NOMO-1 treated with dmso at 0.1 percent for 144 hours (cell line): ENCODE measurements at regions not wholly inside any gene's neighbourhood (a gene's known extent, or its start where the extent isn't known, plus 50 kb on each side); places are given as distances from the start of the nearest gene placed in this dataset.

Source experiments
- DNase-seq: peaks from one replicate; lab custom pipeline; 2025; ENCODE audit not compliant: unreplicated experiment; lab: John Stamatoyannopoulos, UW

GRCh38 chr1:58890113-58890512 lies 106.3 kb upstream of the JUN start:
- no peak for DNase-seq

DNA sequence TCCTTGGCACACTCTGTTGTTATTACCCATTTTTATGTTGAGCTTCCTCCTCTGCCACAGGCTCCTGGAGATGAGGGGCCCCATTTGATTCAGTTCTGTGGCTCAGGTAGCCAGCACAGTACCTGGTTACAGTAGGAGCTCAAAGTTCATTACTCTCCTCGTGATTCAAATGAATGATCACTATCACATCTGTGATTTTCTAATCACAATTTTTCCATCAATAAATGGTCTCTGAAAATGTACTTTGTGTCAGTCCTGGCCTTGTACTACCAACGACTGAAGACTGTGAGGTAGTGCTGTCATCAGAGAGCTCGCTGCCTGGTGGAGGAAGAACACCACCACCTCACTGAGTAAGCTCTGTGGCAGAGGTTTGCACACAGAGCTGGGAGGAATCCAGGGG lies 106.8 kb upstream of the JUN start:
- DNase-seq = no peak

DNA sequence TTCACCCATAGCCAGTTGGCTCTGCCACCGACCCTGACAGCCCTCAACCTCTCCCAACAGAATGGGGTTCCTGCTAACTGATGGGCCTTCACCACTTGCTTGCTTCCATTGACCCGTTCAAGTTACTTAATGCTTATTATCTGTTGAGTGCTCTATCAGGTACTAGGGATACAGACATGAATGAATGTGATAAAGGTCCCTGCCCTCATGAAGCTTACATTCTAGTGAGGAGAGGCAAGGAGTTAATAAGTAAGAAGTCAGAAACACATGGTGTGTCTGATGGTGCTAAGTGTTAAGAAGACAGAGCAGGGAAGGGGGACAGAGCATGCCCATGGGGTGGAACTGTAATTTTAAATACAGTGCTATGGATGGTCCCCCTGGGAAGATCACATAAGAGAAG lies 107.5 kb upstream of the JUN start:
- no peak for DNase-seq

DNA sequence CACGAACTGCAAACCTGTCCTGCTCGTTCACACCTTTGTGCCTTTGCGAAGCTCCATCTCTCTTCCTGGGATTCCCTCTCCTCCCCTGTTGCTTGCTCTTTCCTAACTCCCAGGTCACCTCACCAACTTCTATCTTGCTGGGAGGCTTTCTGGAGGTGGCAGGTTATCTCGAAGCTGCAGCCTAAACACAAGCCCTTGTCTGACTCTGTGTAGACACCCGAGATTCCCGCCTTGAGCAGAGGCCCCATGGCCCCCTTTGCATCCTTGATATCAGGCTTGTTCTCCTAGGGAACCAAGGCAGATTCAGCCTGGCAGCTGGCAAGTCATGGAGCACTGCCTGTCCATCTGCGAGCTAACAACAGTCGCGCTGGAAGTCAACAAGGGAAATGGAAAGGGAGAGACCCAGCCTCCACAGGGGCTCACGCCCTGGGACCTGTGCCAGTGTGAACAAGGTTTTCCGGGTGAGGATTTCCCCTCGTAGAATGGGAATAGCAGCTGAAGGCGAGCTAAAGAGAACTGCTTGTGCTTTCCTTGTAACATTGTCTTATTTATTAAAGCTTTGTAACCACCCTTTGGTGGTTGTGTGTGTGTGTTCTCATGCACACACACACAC lies 109.5 kb upstream of the JUN start:
- no peak for DNase-seq

- DNase-seq = no peak
Observed at GRCh38 chr1:58895082-58895481, 111.2 kb upstream of the JUN start.

DNA sequence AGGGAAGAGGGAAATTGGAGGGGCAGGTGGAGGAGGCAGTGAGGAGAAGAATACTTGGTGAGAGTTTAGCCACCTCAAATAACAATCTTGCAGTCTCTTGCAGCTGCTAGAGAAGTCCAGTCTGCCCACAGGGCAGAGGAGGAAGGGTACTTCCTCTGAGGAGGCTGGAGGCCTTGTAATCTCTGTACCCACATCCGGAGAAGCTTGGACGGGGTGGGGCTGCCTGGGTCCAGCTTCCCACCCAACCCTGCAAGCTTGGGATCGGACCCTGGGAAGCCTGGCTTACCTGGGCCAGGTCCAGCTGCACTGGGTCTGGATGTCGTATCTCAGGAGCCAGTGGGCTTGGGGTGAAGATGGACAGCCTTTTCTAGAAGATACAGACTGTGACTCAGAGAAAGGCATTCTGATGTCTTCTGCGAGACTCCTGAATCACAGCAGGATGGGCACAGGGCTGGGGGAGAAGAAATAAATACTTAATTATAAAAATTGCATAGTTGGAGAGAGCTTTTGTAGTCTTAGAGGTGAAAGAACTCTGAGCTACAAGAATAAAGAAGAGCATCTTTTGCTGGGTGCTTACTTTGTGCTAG lies 111.8 kb upstream of the JUN start:
- peak; percentile 9 for DNase-seq

DNA sequence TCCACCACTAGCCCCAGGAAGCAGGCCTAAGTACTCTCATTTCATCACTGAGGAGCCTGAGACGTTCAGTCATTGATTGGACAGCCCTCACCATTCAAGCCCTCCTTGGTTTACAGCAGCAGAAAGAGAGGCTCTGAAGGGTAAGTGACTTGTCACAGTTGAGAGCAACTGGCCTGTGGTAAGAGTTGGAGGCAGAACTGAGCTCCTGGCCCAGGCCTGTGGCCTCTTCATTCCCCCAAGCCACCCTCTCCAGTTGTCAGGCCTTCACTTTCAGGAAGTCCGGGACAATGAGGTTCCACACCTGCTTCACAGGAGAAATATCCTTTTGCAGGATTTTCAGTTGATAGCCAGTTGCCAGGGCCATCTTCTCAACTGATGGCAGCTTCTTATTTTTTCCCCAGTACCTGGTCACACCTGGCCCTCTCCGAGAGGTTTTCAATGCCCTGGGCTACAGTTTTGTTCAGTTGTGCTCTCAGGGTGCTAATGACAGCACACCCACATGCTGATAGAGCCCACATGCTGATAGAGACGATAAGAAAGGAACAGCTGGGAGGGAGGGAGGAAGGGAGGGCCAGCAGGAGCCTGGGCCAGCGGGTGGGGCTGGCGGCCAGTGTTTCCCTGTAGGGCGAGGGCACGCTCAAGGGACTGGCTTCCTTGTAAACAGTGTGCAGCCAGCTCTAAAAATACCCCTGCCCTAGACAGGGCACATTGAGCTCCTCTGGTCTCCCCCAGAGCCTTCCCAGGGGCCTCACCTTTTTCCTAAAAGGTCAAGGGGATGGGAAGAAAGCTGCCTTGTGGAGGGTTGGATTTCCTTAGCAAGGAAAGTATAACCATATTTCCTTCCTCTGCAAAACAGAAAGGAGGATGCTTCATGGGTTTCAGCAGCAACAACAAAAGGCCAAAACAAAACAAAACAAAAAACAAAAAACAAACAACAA lies 112.7 kb upstream of the JUN start:
- no peak for DNase-seq

- DNase-seq = peak; percentile 36
Observed at GRCh38 chr1:58898739-58899586, 115.1 kb upstream of the JUN start.

- DNase-seq = peak; percentile 43
Observed at GRCh38 chr1:58899587-58900271, 115.9 kb upstream of the JUN start.

GRCh38 chr1:58900396-58900795 lies 116.5 kb upstream of the JUN start:
- DNase-seq = no peak

DNA sequence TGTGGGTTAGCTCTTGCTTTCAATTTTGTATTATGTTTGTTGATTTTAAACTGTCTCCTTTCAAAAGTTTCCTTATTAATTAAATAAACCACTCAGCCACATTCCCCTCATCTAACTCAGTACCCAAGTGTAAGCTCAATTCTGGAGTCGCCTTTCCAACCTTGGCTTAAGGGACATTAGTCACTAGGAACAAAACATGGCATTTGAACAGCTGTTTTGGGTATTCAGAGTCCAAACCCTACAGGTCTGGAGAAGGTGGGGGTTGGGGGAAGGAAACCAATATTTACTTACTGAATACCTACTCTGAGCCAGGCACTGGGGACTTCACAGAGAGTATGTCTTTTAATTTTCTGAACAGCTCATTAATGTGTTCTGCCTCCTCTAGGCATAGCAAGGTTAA lies 117.2 kb upstream of the JUN start:
- no peak for DNase-seq

DNA sequence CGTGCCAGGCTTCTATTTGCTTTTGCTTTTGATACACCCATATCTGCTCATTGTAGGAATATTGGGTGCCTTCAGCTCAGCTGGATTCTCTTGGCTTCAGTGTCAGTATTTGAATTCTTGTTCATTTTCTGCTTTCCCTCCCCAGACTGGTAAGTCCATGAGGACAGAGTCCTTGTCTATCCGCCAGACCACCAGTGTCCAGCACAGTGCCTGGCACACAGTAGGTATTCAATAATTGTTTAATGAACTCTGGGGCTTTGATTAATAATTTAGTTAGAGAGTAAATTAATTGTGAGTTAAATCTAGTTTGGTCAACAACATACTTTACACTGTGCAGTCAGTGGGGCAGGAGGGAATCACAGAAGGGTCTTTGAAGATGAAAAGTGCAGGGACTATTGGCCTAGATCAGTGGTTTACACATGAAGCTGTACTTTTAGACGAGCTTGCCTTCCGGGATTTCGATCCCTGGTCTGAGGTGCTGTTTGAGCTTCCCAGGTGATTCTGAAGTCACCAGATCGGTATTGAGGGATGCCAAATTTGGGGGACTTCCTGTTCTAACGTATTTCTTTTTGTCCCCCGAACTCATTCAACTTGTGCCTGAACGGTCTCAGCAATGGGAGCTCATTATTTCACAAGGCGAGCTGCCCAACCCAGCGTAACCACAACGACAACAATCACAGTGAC lies 119.1 kb upstream of the JUN start:
- DNase-seq = no peak

- DNase-seq = peak; percentile 82
Observed at GRCh38 chr1:58903514-58904298, 119.9 kb upstream of the JUN start.

- no peak for DNase-seq
Observed at GRCh38 chr1:58904299-58905125, 120.7 kb upstream of the JUN start.

DNA sequence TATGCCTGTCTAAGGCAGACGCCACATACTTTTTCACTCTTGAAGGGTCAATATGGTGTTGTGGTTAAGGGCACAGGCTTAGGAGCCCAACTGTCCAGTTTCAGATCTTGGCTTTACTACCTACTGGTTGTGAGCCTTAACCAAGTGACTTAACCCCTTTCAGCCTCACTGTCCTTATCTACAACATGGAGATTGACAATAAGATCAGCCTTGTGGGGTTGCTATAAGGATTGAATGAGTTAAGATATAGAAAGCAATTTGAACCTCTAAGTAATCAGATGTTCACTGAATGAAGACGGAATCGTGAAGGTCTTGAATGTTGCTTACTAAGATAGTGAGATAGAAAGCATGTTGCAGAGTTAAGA lies 121.3 kb upstream of the JUN start:
- no peak for DNase-seq

- no peak for DNase-seq
Observed at GRCh38 chr1:58905628-58906221, 121.9 kb upstream of the JUN start.

- DNase-seq = no peak
Observed at GRCh38 chr1:58907398-58907797, 123.6 kb upstream of the JUN start.
